Hypothalamus (tissue), 51 donors: ENCODE measurements at regions not wholly inside any gene's neighbourhood (a gene's known extent, or its start where the extent isn't known, plus 50 kb on each side); places are given as distances from the start of the nearest gene placed in this dataset.

Experiments
- DNase-seq, 51 donors: peaks; one replicate each; lab custom pipeline; 2025; lab: John Stamatoyannopoulos, UW

DNA sequence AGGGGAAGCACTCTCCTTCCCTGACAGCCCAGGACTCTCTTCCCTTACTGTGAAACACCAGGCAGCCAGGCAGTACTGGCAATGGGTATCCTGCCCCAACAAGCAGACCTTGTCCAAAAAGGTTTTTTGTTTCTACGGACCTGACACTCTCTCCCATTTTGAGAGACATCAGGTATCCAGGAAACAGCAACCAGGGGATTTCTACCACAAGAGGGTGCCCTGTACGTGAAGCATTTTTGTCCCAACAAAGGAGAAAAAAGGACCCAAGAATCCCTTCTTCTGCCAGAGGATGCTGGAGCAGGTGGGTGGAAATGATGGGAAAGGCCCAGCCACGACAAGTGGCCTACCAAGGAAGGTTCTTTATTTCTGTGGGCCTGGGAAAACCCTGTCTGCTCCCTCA lies 65.7 kb upstream of the FGF13 start:
- DNase-seq = no peak

GRCh38 chrX:138775517-138775916 lies 64.0 kb upstream of the FGF13 start:
- no peak for DNase-seq

GRCh38 chrX:138771047-138771446 lies 59.5 kb upstream of the FGF13 start:
- DNase-seq = no peak

DNA sequence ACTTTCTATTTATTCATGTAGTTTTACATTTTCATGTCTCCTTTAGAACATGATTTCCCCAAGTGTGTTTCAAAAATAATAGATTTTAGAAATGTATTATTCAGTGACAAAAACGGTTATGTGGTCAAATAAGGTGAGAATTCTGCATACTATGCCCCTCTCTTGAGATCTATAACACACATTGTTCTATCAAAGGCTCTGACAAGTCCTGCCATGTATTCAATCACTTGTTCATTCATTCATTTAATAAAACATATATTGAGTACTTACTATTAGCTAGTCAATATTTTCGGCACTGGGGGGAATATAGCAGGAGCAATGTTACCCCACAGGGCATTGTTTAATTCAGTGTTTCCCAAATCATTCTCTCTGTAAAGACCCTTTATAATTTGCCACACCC lies 58.4 kb upstream of the FGF13 start:
- no peak for DNase-seq

GRCh38 chrX:138765051-138765450 lies 53.5 kb upstream of the FGF13 start:
- no peak for DNase-seq

- no peak for DNase-seq
Measured at GRCh38 chrX:138763761-138764160, 52.2 kb upstream of the FGF13 start.

DNA sequence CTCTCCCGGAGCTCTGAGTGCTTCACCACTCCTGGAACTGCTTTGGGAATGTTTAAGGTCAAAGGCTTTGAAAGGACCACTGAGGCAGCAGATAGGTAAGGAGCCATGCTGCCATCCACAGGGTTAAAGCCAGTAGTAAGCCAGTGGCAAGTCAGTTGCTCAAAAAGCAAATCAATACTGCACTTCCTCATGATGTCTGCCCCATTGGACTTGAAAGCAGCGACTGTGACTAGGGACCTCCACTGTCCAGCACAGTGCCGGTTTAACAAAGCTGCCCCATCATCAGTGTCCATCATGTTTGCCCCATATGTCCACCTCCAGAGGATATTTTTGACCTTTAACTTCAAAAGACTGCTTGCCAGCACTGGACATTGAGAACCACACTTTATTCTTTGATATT lies 49.9 kb upstream of the FGF13 start:
- no peak for DNase-seq
